ENCODE measurements at regions not wholly inside any gene's neighbourhood (a gene's known extent, or its start where the extent isn't known, plus 50 kb on each side); places are given as distances from the start of the nearest gene placed in this dataset.
"Not testable (repeated sequence)": the region's sequence is repeated elsewhere in the genome, so short reads cannot be mapped to it uniquely, and the experiment has no call there.

DNA sequence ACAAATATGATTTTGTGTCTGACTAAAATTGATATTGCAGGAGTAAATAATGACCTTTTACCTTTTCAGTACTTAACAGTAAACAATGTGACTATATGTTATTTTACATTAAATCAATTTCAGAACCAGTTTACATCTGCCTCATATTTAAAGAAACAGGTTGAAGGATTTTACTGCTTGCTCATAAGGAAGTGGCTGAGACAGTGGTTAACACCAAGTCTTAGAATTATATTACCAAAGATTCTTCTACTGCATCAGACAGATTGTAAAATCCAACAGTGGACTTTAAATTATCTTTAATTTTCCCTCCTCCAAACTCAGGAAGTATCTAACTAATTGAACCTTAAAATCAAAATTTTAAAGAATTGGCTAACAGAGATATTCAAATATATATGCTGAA, 1929.9 kb downstream of the PCDH9 start:
- ChIA-PET POLR2A (no interaction called here), CTCF (no interaction called here)
- TF ChIP-seq, protein P1, sequence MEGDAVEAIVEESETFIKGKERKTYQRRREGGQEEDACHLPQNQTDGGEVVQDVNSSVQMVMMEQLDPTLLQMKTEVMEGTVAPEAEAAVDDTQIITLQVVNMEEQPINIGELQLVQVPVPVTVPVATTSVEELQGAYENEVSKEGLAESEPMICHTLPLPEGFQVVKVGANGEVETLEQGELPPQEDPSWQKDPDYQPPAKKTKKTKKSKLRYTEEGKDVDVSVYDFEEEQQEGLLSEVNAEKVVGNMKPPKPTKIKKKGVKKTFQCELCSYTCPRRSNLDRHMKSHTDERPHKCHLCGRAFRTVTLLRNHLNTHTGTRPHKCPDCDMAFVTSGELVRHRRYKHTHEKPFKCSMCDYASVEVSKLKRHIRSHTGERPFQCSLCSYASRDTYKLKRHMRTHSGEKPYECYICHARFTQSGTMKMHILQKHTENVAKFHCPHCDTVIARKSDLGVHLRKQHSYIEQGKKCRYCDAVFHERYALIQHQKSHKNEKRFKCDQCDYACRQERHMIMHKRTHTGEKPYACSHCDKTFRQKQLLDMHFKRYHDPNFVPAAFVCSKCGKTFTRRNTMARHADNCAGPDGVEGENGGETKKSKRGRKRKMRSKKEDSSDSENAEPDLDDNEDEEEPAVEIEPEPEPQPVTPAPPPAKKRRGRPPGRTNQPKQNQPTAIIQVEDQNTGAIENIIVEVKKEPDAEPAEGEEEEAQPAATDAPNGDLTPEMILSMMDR (IDR thresholded peaks at IDR 0.05; ENCODE audit: insufficient read depth, low read length, missing control alignments) = no peak
- DNase-seq (ENCODE audit: low read depth, low spot score) = no peak
- no peak overlapping the region for H3K4me3 ChIP-seq (ENCODE audit: low read depth, low read length)

DNA sequence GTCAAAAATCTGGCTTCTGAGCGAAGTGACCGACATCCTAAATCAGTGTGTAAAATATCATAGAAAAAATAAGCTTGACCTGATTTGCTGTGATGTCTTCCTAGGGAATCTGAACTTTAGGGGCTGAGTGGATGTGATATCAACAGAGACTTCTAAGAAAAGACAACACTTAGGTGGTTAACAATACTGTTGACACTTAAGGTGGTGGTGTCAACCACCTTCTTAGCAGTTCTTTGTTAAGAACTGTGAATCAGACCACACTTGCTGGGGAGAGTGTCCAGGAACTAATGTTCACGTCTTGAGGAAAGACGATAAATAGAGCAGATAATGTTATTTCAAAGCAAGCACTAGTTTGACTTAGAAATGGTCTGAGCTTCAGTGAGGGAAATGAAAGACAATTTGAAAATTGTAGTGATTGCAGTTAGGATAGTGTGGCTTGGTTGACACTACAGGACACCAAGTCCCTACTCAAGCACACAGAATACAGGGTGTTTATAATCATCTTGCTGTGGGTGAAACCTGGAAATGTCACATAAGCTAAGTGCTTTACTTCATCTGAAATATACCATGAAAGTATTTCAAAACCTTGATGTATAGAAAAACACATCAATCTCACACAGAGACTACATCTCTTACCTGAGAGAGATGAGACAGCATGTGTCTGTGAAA, 1936.5 kb downstream of the PCDH9 start:
- ChIA-PET POLR2A (interaction anchor here (0.7 kb wide), 1 partner anchor 299 kb away, joined by 4 read pairs; no protein-coding TSS in a partner anchor), CTCF (no interaction called here)
- TF ChIP-seq, protein P1 (IDR thresholded peaks at IDR 0.05; ENCODE audit: insufficient read depth, low read length, missing control alignments) = no peak
- no peak overlapping the region for H3K4me3 ChIP-seq (ENCODE audit: low read depth, low read length)
- no peak for DNase-seq (ENCODE audit: low read depth, low spot score)

- POLR2A ChIA-PET = no interaction called here
- CTCF ChIA-PET = interaction anchor here (0.7 kb wide), 1 partner anchor 9 kb away, joined by 3 read pairs; no protein-coding TSS in a partner anchor
- H3K4me3 ChIP-seq (ENCODE audit: low read depth, low read length) = no peak overlapping the region
- peak; percentile 21 for DNase-seq (ENCODE audit: low read depth, low spot score)
- TF ChIP-seq, protein P1 (IDR thresholded peaks at IDR 0.05; ENCODE audit: insufficient read depth, low read length, missing control alignments) = no peak
These were observed 1937.6 kb downstream of the PCDH9 start for GRCh38 chr13:65292488-65292901.

DNA sequence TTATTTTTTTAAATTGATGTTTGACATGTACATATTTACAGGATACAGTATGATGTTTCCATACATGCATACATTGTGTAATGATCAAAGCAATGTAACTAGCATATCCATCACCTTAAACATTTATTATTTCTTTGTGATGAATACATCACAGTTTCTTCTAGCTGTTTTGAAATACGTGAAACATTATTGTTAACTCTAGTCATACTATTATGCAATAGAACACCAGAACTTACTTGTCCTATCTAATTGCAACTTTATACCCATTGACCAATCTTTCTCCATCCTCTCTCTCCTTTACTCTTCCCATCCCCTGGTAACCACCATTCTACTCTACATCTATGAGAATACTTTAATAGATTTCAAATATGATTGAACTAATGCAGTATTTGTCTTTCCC, 1942.7 kb downstream of the PCDH9 start:
- ChIA-PET CTCF (no interaction called here), POLR2A (no interaction called here)
- no peak for DNase-seq (ENCODE audit: low read depth, low spot score)
- TF ChIP-seq, protein P1 (IDR thresholded peaks at IDR 0.05; ENCODE audit: insufficient read depth, low read length, missing control alignments) = no peak
- no peak overlapping the region for H3K4me3 ChIP-seq (ENCODE audit: low read depth, low read length)

- TF ChIP-seq, protein P1 (IDR thresholded peaks at IDR 0.05; ENCODE audit: insufficient read depth, low read length, missing control alignments) = no peak
- no peak for DNase-seq (ENCODE audit: low read depth, low spot score)
- POLR2A ChIA-PET = no interaction called here
- no peak overlapping the region for H3K4me3 ChIP-seq (ENCODE audit: low read depth, low read length)
- CTCF ChIA-PET = no interaction called here
These were observed 1954.1 kb downstream of the PCDH9 start for GRCh38 chr13:65275838-65276630.

DNA sequence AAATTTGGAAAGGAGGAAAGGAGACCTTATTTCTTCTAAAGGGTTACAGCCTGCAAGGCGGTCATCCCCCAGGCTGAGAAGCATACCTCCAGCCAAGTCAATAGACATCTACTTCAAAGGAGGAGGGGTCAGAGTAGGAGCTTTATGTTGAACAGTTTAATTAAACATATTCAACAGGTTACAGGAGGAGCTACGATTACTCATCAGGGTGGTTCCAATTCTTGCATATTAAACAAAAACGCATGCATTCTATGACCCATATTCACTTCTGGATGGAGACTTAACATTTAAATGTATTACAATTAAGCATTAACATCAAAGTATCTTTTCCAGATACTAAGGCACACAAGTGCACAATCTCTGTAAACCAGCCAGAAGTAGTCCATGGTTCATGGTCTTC, 1955.0 kb downstream of the PCDH9 start:
- TF ChIP-seq, protein P1 (IDR thresholded peaks at IDR 0.05; ENCODE audit: insufficient read depth, low read length, missing control alignments) = no peak
- CTCF ChIA-PET = no interaction called here
- POLR2A ChIA-PET = no interaction called here
- H3K4me3 ChIP-seq (ENCODE audit: low read depth, low read length) = no peak overlapping the region
- no peak for DNase-seq (ENCODE audit: low read depth, low spot score)

DNA sequence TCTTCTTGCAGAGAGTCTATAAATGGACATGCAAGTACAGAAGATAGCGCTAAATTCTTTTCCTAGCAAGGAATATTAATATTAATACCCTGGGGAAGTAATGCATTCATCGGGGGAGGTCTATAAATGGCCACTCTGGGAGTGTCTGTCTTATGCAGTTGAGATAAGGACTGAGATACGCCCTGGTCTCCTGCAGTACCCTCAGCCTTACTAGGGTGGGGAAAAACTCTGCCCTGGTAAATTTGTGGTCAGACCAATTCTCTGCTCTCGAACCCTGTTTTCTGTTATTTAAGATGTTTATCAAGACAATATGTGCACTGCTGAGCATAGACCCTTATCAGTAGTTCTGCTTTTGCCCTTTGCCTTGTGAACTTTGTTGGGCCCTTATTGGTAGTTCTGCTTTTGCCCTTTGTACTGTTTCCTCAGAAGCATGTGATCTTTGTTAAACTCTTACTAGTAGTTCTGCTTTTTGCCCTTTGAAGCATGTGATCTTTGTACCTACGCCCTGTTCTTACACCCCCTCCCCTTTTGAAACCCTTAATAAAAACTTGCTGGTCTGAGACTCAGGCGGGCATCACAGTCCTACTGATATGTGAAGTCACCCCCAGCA, 1956.2 kb downstream of the PCDH9 start:
- DNase-seq (ENCODE audit: low read depth, low spot score); CTCF ChIA-PET; H3K4me3 ChIP-seq (ENCODE audit: low read depth, low read length); POLR2A ChIA-PET: not testable (repeated sequence)
